PC-3 (cell line): ENCODE measurements at regions not wholly inside any gene's neighbourhood (a gene's known extent, or its start where the extent isn't known, plus 50 kb on each side); places are given as distances from the start of the nearest gene placed in this dataset.
A peak's percentile ranks its signal among the peaks of the same experiment; 100 is the strongest.

Experiments used
- ATAC-seq: fragments of 200-7000 bp; cut with Tn5 transposase; 2 replicates; pipeline ENCODE4 v1.9.1; 2020; ENCODE audit warnings: mild to moderate bottlenecking, moderate library complexity
- BruUV-seq: library from RNA; stranded (reverse); fragments of 400-500 nt; replicated peaks from 2 replicates; lab custom pipeline; 2021; lab: Mats Ljungman, UMichigan
- CTCF ChIA-PET: fragments of 300-600 bp; sonication (Branson Sonifier 250); formaldehyde crosslinking; loops from one replicate; lab custom pipeline; 2022; ENCODE audit warnings: antibody characterized with exemption; lab: Charles Lee
- POLR2A ChIA-PET: fragments of 300-600 bp; sonication (Branson Sonifier 250); formaldehyde crosslinking; loops from one replicate; lab custom pipeline; 2022; ENCODE audit warnings: antibody characterized with exemption; ENCODE audit not compliant: unreplicated experiment; lab: Charles Lee
- DNase-seq: peaks from one replicate; pipeline ENCODE4 v3.0.0-alpha.2; 2015
- H2AFZ ChIP-seq: fragments of 300-600 bp; sonication (generic); 2 replicates; pipeline ENCODE4 v1.6.0; 2016; ENCODE audit warnings: antibody characterized with exemption, low read length
- H3F3A ChIP-seq: fragments of 300-600 bp; sonication (generic); one replicate; pipeline ENCODE4 v1.6.0; 2017; ENCODE audit warnings: antibody characterized with exemption, low read length, control low read depth, mild to moderate bottlenecking; ENCODE audit not compliant: unreplicated experiment
- H3K27ac ChIP-seq: fragments of 300-600 bp; sonication (generic); 2 replicates; pipeline ENCODE4 v1.5.1; 2016; ENCODE audit warnings: mild to moderate bottlenecking, low read length
- H3K27me3 ChIP-seq: fragments of 300-600 bp; sonication (generic); 2 replicates; pipeline ENCODE4 v1.6.1; 2016; ENCODE audit warnings: low read length, mixed read lengths
- H3K36me3 ChIP-seq: fragments of 300-600 bp; sonication (generic); 2 replicates; pipeline ENCODE4 v1.6.1; 2016; ENCODE audit warnings: low read depth, mixed run types, low read length, mixed read lengths
- H3K4me1 ChIP-seq: fragments of 300-600 bp; sonication (generic); 2 replicates; pipeline ENCODE4 v1.5.1; 2016; ENCODE audit warnings: low read length; ENCODE audit not compliant: insufficient read depth
- H3K4me2 ChIP-seq: fragments of 300-600 bp; sonication (generic); 2 replicates; pipeline ENCODE4 v1.6.0; 2016; ENCODE audit warnings: low read length
- H3K4me3 ChIP-seq: fragments of 300-600 bp; sonication (generic); 2 replicates; pipeline ENCODE4 v1.5.1; 2016; ENCODE audit warnings: mild to moderate bottlenecking, low read length, mixed read lengths
- H3K79me2 ChIP-seq: fragments of 300-600 bp; sonication (generic); 2 replicates; pipeline ENCODE4 v1.6.1; 2017; ENCODE audit warnings: low read length, mixed read lengths
- H3K9ac ChIP-seq: fragments of 300-600 bp; sonication (generic); 2 replicates; pipeline ENCODE4 v1.6.0; 2016; ENCODE audit warnings: mild to moderate bottlenecking, low read length
- H3K9me2 ChIP-seq: fragments of 300-600 bp; sonication (generic); replicated peaks from 2 replicates; pipeline ENCODE4 v1.6.1; 2016; ENCODE audit warnings: mixed run types, low read length, mixed read lengths
- H3K9me3 ChIP-seq: fragments of 300-600 bp; sonication (generic); 2 replicates; pipeline ENCODE4 v1.6.1; 2016; ENCODE audit warnings: low read length, mixed read lengths
- H4K20me1 ChIP-seq: fragments of 300-600 bp; sonication (generic); 2 replicates; pipeline ENCODE4 v1.6.1; 2016; ENCODE audit warnings: low read length, mixed read lengths
- CTCF ChIP-seq: fragments of 300-600 bp; sonication (generic); conservative IDR thresholded peaks from 2 replicates; pipeline ENCODE4 v1.5.1; 2017; ENCODE audit warnings: antibody characterized with exemption, low read depth, mild to moderate bottlenecking, low read length
- EZH2 ChIP-seq: fragments of 300-600 bp; sonication (generic); IDR thresholded peaks from one replicate; pipeline ENCODE4 v1.6.1; 2017; ENCODE audit warnings: antibody characterized with exemption, mild to moderate bottlenecking, low read length; ENCODE audit not compliant: unreplicated experiment
- EZH2phosphoT487 ChIP-seq: fragments of 300-600 bp; sonication (generic); IDR thresholded peaks from 2 replicates; pipeline ENCODE4 v1.6.1; 2018; ENCODE audit warnings: mild to moderate bottlenecking, antibody characterized with exemption, low read length, borderline replicate concordance
- intact Hi-C: fragments of 100-400 bp; cut with micrococcal nuclease; formaldehyde crosslinking; loops from 2 replicates; pipeline ENCODE4 v1.9.0; 2023

DNA sequence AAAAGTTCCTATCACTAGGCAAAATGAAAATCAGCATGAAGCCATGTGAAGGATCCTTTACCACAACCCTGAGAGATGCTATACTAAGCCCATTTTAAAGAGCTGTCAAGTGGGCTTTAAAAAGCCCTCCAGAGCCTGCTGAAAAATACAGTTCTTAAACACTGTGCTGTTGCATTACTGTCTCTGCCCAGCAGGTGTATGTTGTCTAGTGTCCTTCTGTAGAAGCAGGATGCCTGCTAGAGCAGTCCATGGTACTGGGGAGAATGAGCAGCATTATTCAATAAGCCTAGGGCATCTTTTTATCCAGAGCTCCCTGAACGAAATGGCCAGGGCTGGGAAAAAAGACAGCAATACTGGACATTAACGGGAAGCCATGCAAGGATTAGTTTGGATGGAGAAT lies 126.2 kb upstream of the PLCXD3 start:
- Histone ChIP-seq H4K20me1 (no peaks in the 10 kb centered on the region), H3K4me2 (no peak overlapping the region), H3K9ac (no peak overlapping the region), H3F3A (no peaks in the 10 kb centered on the region), H3K79me2 (no peaks in the 10 kb centered on the region), H3K4me3 (no peak overlapping the region), H3K9me3 (no peaks in the 10 kb centered on the region), H3K27ac (no peak overlapping the region), H2AFZ (no peak overlapping the region), H3K27me3 (no peaks in the 10 kb centered on the region), H3K9me2 (0 out of 2 replicates have a peak, but pooled peaks cover 3% of the 10 kb centered on the region), H3K4me1 (no peaks in the 10 kb centered on the region), H3K36me3 (no peaks in the 10 kb centered on the region)
- no TSS peak for BruUV-seq
- peak; percentile 72 for DNase-seq
- POLR2A ChIA-PET = no interaction called here
- CTCF ChIA-PET = no interaction called here
- TF ChIP-seq EZH2 (no peak), CTCF (peak; percentile 68)
- peak; percentile 80 for ATAC-seq
- intact Hi-C loops = no loop called here

- TF ChIP-seq EZH2 (no peak), EZH2phosphoT487 (no peak), CTCF (no peak)
- Histone ChIP-seq H3K4me3 (no peak overlapping the region), H3F3A (no peaks in the 10 kb centered on the region), H3K27me3 (no peaks in the 10 kb centered on the region), H3K79me2 (no peaks in the 10 kb centered on the region), H3K4me2 (no peak overlapping the region), H3K9ac (no peak overlapping the region), H3K9me3 (no peaks in the 10 kb centered on the region), H3K27ac (no peak overlapping the region), H2AFZ (no peak overlapping the region), H4K20me1 (no peaks in the 10 kb centered on the region), H3K9me2 (0 out of 2 replicates have a peak, but pooled peaks cover 3% of the 10 kb centered on the region), H3K4me1 (no peaks in the 10 kb centered on the region), H3K36me3 (no peaks in the 10 kb centered on the region)
- intact Hi-C loops = no loop called here
- POLR2A ChIA-PET = no interaction called here
- no TSS peak for BruUV-seq
- CTCF ChIA-PET = no interaction called here
- no peak for ATAC-seq
- DNase-seq = peak; percentile 12
Observed at GRCh38 chr5:41629897-41630296, 119.5 kb upstream of the PLCXD3 start.

DNA sequence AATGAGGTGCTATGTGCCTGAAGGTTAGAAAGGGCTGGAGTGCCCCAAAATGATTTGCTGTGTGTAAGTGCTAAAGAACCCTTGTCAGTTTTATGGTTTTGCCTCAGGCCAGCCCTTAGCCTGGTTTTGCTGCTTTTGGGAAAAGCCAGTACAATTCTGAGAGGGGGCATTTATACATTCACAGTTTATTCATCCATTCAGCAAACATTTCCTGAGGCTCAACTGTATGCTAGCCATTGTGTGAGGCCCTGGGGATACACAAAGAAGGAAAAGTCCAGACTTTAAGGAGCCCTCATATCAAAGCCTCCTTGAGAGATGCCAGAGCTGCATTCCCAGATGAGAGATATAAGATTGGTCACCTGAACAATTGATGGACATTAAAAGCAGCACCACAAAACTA lies 115.2 kb upstream of the PLCXD3 start:
- ATAC-seq (no peak), DNase-seq (peak; percentile 8)
- Histone ChIP-seq H3K4me1 (no peaks in the 10 kb centered on the region), H3K9ac (no peak overlapping the region), H3F3A (no peaks in the 10 kb centered on the region), H3K36me3 (no peaks in the 10 kb centered on the region), H3K27me3 (no peaks in the 10 kb centered on the region), H3K9me3 (no peaks in the 10 kb centered on the region), H4K20me1 (no peaks in the 10 kb centered on the region), H3K4me2 (no peak overlapping the region), H3K4me3 (no peak overlapping the region), H2AFZ (no peak overlapping the region), H3K9me2 (no peaks in the 10 kb centered on the region), H3K27ac (no peak overlapping the region), H3K79me2 (no peaks in the 10 kb centered on the region)
- intact Hi-C loops = no loop called here
- CTCF ChIA-PET = no interaction called here
- no TSS peak for BruUV-seq
- POLR2A ChIA-PET = no interaction called here
- TF ChIP-seq EZH2phosphoT487 = no peak
- TF ChIP-seq EZH2 = no peak
